ENCODE measurements at regions not wholly inside any gene's neighbourhood (a gene's known extent, or its start where the extent isn't known, plus 50 kb on each side); places are given as distances from the start of the nearest gene placed in this dataset.

GRCh38 chr11:115591380-115591779 is 87.2 kb upstream of the CADM1 start:
- TF ChIP-seq POLR2A (IDR thresholded peaks at IDR 0.05) = no peak
- TF ChIP-seq, protein P1, sequence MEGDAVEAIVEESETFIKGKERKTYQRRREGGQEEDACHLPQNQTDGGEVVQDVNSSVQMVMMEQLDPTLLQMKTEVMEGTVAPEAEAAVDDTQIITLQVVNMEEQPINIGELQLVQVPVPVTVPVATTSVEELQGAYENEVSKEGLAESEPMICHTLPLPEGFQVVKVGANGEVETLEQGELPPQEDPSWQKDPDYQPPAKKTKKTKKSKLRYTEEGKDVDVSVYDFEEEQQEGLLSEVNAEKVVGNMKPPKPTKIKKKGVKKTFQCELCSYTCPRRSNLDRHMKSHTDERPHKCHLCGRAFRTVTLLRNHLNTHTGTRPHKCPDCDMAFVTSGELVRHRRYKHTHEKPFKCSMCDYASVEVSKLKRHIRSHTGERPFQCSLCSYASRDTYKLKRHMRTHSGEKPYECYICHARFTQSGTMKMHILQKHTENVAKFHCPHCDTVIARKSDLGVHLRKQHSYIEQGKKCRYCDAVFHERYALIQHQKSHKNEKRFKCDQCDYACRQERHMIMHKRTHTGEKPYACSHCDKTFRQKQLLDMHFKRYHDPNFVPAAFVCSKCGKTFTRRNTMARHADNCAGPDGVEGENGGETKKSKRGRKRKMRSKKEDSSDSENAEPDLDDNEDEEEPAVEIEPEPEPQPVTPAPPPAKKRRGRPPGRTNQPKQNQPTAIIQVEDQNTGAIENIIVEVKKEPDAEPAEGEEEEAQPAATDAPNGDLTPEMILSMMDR (IDR thresholded peaks at IDR 0.05 in 4 of 5, conservative IDR thresholded peaks at IDR 0.05 in 1 of 5) = no peak

Data from gastrocnemius medialis (tissue), 4 donors.